Omental fat pad (tissue), 3 donors: ENCODE measurements at regions not wholly inside any gene's neighbourhood (a gene's known extent, or its start where the extent isn't known, plus 50 kb on each side); places are given as distances from the start of the nearest gene placed in this dataset.
A peak's percentile ranks its signal among the peaks of the same experiment; 100 is the strongest.

Experiments used
- ATAC-seq: fragments of 150-250 bp; one replicate; pipeline ENCODE4 v1.9.1; 2016; ENCODE audit warnings: mild to moderate bottlenecking, moderate library complexity; ENCODE audit not compliant: low FRiP score
- DNase-seq: peaks from one replicate; pipeline ENCODE4 v3.0.0-alpha.2; 2019; ENCODE audit warnings: low spot score
- TF ChIP-seq, protein P1 (sequence below), 3 donors: fragments of 450-650 bp; IDR thresholded peaks; one replicate each; pipeline ENCODE4 v1.5.1; 2016 to 2017; ENCODE audit warnings: antibody characterized with exemption in 3 of 3, mild to moderate bottlenecking in 3 of 3, moderate library complexity in 2 of 3

DNA sequence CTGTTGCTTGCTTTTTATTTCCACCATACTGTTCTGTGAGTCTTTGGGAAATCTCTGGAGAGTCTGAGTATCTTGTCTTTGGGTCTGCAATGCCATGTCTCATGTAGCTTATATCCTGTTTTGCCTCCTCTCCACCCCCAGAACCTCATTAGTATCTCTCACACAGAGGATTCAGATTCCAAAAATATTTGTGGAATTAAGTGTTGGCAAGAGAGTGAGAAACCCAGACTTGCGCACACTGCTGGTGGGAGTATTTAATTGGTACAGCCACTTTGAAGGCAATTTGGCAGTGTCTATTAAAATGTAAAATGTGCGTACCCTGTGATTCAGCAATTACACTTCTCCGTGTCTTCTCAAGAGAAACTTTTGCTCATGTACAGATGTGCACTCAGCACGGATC lies 68.6 kb downstream of the ZNF621 start:
- TF ChIP-seq, protein P1, sequence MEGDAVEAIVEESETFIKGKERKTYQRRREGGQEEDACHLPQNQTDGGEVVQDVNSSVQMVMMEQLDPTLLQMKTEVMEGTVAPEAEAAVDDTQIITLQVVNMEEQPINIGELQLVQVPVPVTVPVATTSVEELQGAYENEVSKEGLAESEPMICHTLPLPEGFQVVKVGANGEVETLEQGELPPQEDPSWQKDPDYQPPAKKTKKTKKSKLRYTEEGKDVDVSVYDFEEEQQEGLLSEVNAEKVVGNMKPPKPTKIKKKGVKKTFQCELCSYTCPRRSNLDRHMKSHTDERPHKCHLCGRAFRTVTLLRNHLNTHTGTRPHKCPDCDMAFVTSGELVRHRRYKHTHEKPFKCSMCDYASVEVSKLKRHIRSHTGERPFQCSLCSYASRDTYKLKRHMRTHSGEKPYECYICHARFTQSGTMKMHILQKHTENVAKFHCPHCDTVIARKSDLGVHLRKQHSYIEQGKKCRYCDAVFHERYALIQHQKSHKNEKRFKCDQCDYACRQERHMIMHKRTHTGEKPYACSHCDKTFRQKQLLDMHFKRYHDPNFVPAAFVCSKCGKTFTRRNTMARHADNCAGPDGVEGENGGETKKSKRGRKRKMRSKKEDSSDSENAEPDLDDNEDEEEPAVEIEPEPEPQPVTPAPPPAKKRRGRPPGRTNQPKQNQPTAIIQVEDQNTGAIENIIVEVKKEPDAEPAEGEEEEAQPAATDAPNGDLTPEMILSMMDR (IDR thresholded peaks at IDR 0.05), result no peak
- ATAC-seq, result peak; percentile 98
- no peak for DNase-seq

DNA sequence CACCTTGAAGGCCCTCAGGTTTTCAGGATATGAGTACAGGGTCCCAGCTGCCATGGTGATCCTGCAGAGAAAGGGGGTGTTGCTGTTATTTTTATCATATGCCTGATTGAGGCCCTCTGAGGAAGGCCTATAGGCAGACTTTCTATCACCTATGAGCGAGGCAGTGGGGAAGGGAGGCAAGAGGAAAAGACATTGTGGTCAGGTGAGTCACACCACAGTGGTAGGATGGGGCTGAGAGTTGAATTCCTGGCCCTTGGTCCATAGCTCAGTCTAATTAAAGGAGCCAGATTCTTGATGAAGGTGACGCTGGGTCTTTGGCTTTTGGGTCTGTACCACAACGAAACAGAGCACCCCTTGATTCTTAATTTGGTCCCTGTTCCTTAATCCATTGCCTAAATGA lies 72.7 kb downstream of the ZNF621 start:
- TF ChIP-seq, protein P1 (IDR thresholded peaks at IDR 0.05), result no peak
- DNase-seq (no peak), ATAC-seq (no peak)

DNA sequence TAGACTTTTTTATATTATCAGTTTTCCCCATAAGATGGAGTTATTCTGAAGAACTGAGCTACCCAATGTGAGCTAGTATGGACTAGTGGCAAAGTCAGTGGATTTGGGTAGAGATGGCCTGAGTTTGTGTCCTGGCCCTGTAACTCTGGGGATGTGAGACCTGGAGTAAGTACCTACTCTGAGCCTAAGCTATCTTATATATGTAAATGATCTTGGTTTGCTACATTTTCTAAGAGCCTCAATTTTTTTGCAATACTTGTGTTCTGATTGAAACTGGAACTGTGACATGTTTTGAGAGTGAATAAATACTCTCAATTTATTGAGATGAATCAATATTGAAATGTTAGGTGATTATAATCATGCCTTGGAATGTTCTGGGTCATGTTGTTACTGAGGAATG lies 73.6 kb downstream of the ZNF621 start:
- DNase-seq (no peak), ATAC-seq (no peak)
- TF ChIP-seq, protein P1 (IDR thresholded peaks at IDR 0.05), result no peak

DNA sequence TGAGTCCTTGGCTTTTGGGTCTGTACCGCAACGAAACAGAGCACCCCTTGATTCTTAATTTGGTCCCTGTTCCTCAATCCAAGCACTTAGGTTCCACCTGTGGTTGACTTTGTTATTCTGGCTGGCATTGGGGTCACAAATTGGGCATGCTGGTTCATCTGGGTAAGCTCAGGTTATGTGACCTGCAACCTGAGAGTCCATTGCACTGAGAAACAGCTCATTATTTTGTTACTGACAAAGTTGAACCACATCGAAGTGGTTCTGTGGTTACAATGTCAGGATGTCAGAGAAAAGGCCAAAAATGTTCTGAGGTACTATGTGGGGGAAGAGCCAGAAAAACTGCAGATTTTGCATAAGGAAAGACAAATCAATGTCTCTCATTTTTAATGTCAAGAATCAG lies 74.2 kb downstream of the ZNF621 start:
- DNase-seq, result no peak
- no peak for ATAC-seq
- TF ChIP-seq, protein P1 (IDR thresholded peaks at IDR 0.05), result no peak

DNA sequence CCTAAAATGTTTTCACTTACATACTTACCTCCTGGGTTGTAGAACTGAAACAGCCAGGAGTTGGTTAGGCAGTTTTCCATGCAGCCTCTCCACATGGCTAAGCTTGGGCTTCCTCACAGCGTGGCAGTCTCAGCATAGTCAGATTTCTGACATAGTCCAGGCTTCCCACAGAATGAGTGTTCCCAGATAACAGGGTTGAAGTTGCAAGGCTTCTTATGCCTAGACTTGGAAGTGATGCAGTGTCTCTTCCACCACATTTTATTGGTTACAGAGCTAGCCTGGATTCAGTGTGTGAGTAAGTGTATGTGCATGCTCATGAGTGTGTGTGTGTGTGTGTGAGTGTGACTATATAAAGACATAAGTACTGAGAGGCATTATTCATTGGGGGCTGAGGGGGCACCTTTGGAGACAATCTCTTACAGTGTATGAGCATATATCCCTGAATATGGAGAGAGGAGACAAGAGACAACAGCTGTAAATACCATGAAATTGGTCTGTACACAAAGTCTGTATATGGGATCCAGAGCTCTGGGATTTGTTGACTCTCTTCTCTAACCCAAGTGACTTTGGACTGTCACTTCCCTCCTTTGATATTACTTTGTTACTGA lies 78.1 kb downstream of the ZNF621 start:
- no peak for DNase-seq
- TF ChIP-seq, protein P1 (IDR thresholded peaks at IDR 0.05), result no peak
- no peak for ATAC-seq

DNA sequence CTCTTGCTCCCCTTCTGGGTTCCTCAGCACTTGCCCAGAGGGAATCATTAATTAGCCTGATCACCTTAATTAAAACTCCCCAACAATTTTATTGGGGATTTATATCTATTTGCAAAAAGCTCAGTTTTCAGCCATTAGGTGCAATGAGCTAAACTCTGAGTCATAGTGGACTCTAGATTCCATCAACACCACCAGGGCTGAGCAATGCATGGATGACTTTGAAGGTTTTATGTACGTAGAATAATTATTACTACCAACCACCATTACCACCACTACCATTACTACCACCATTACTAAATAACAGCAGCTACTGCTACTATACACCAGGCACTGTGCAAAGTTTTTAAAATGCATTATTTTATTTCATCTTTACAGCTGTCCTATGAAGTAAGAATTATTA lies 81.2 kb downstream of the ZNF621 start:
- ATAC-seq (no peak), DNase-seq (no peak)
- TF ChIP-seq, protein P1 (IDR thresholded peaks at IDR 0.05), result no peak

DNA sequence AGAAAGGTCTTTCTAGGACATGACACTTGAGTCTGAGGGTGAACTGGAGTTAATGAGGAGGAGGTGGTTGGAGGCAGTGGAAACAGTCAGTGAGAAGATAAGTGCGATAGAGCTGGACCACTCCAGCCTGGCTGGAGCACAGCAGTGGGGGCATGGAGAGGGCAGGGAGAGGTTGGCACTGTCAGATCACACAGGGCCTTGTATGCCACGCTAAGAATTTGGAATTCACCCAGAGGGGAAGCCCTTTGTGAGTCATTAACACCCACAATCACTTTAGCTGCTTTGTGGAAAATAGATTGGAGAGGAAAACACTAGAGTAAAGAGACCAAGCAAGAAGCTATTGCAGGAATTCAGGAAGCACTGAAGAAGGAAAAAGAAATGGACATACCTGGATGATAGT lies 83.3 kb downstream of the ZNF621 start:
- TF ChIP-seq, protein P1 (IDR thresholded peaks at IDR 0.05), result no peak
- peak; percentile 87 for ATAC-seq
- DNase-seq, result no peak
